Endothelial cell of umbilical vein (primary cell): ENCODE measurements at regions not wholly inside any gene's neighbourhood (a gene's known extent, or its start where the extent isn't known, plus 50 kb on each side); places are given as distances from the start of the nearest gene placed in this dataset.

Experiments
- BruUV-seq: library from RNA; stranded (reverse); fragments of 400-500 nt; replicated peaks from 2 replicates; lab custom pipeline; 2021; lab: Mats Ljungman, UMichigan
- CTCF ChIA-PET: fragments of 300-600, 350-600 bp; sonication (Branson Sonifier 250); formaldehyde crosslinking; loops from one replicate; lab custom pipeline; 2021; ENCODE audit warnings: antibody characterized with exemption, inconsistent platforms; lab: Charles Lee
- POLR2A ChIA-PET: fragments of 300-600, 350-600 bp; sonication (Branson Sonifier 250); formaldehyde crosslinking; loops from one replicate; lab custom pipeline; 2021; ENCODE audit warnings: antibody characterized with exemption, inconsistent platforms; lab: Charles Lee
- DNase-seq: peaks from one replicate; pipeline ENCODE4 v3.0.0-alpha.2; 2011; ENCODE audit warnings: low read depth, low spot score
- FAIRE-seq: peaks from 2 replicates; lab custom pipeline; 2011; peaks lifted over from hg19 to GRCh38; lab: Jason Lieb, UNC
- H2AFZ ChIP-seq: 2 replicates; pipeline ENCODE4 v1.6.0; 2012; ENCODE audit warnings: low read depth, low read length, control low read depth, inconsistent platforms
- H3K27ac ChIP-seq: 2 replicates; pipeline ENCODE4 v1.5.1; 2011; ENCODE audit warnings: low read depth, mild to moderate bottlenecking, control low read depth, low read length, moderate library complexity; ENCODE audit not compliant: insufficient read depth
- H3K27me3 ChIP-seq, 2 experiments: 2 replicates each; pipeline versions ENCODE4 v1.6.0 to v1.6.1; 2011; ENCODE audit warnings: low read length in 2 of 2, mixed read lengths in 1 of 2; ENCODE audit not compliant: control insufficient read depth in 2 of 2, insufficient read depth in 2 of 2
- H3K36me3 ChIP-seq, 2 experiments: 2 replicates in 1 of 2; 3 replicates in 1 of 2; pipeline ENCODE4 v1.5.1; 2011; ENCODE audit warnings: low read length in 2 of 2, mild to moderate bottlenecking in 1 of 2, moderate library complexity in 1 of 2; ENCODE audit not compliant: control insufficient read depth in 2 of 2, insufficient read depth in 2 of 2; ENCODE audit errors: extremely low read depth in 1 of 2
- H3K4me1 ChIP-seq: 3 replicates; pipeline ENCODE4 v1.5.1; 2011; ENCODE audit warnings: mild to moderate bottlenecking, low read length; ENCODE audit not compliant: control insufficient read depth, insufficient read depth; ENCODE audit errors: extremely low read depth
- H3K4me2 ChIP-seq: 2 replicates; pipeline ENCODE4 v1.6.1; 2011; ENCODE audit warnings: low read length, control low read depth, mixed read lengths; ENCODE audit not compliant: insufficient read depth
- H3K4me3 ChIP-seq, 3 experiments: fragments of 200-600 bp in 1 of 3; sonication (generic), shearing (Covaris generic) in 1 of 3; replicated peaks in 1 of 3; 2 replicates each; pipeline ENCODE4 v1.5.1; 2011 to 2016; ENCODE audit warnings: control low read depth in 3 of 3, low read length in 3 of 3, mild to moderate bottlenecking in 2 of 3, inconsistent platforms in 1 of 3, low read depth in 1 of 3, moderate library complexity in 1 of 3; ENCODE audit not compliant: insufficient read depth in 1 of 3
- H3K79me2 ChIP-seq: 2 replicates; pipeline ENCODE4 v1.6.0; 2012; ENCODE audit warnings: low read length, inconsistent platforms; ENCODE audit not compliant: control insufficient read depth, insufficient read depth
- H3K9ac ChIP-seq: replicated peaks from 2 replicates; pipeline ENCODE3; 2011; ENCODE audit warnings: low read length, control low read depth; ENCODE audit not compliant: insufficient read depth; ENCODE audit errors: extremely low read depth
- H3K9me1 ChIP-seq: replicated peaks from 3 replicates; pipeline ENCODE4 v1.6.0; 2011; ENCODE audit warnings: mild to moderate bottlenecking, low read length; ENCODE audit not compliant: control insufficient read depth, insufficient read depth; ENCODE audit errors: extremely low read depth
- H3K9me3 ChIP-seq: replicated peaks from 2 replicates; pipeline ENCODE4 v1.5.1; 2012; ENCODE audit warnings: low read length, inconsistent platforms; ENCODE audit not compliant: control insufficient read depth, insufficient read depth
- H4K20me1 ChIP-seq: replicated peaks from 2 replicates; pipeline ENCODE3; 2011; ENCODE audit warnings: mild to moderate bottlenecking, low read length; ENCODE audit not compliant: control insufficient read depth, insufficient read depth; ENCODE audit errors: extremely low read depth
- CTCF ChIP-seq, 2 donors: IDR thresholded peaks; 1 replicate in 1 of 2; 2 replicates in 1 of 2; pipeline ENCODE4 v1.5.1; 2011; ENCODE audit warnings: low read length in 2 of 2, mild to moderate bottlenecking in 2 of 2, moderate library complexity in 2 of 2, control low read depth in 1 of 2, inconsistent platforms in 1 of 2, low read depth in 1 of 2; ENCODE audit not compliant: insufficient read depth in 1 of 2; ENCODE audit errors: extremely low read depth in 1 of 2
- EZH2 ChIP-seq: IDR thresholded peaks from 2 replicates; pipeline ENCODE4 v1.6.1; 2012; ENCODE audit warnings: borderline replicate concordance, low read depth, mild to moderate bottlenecking, moderate library complexity, low read length, inconsistent platforms; ENCODE audit not compliant: severe bottlenecking
- FOS ChIP-seq: IDR thresholded peaks from 2 replicates; pipeline ENCODE4 v1.6.1; 2011; ENCODE audit warnings: mild to moderate bottlenecking, low read length, moderate library complexity, borderline replicate concordance; ENCODE audit not compliant: insufficient read depth
- GATA2 ChIP-seq: IDR thresholded peaks from 2 replicates; pipeline ENCODE4 v1.7.0; 2011; ENCODE audit warnings: low read depth, mild to moderate bottlenecking, moderate library complexity, mixed read lengths, low read length; ENCODE audit not compliant: insufficient read length, insufficient read depth
- JUN ChIP-seq: IDR thresholded peaks from 2 replicates; pipeline ENCODE4 v1.6.1; 2011; ENCODE audit warnings: borderline replicate concordance, low read depth; ENCODE audit not compliant: insufficient read length, insufficient read depth
- MYC ChIP-seq: IDR thresholded peaks from one replicate; pipeline ENCODE4 v1.6.1; 2011; ENCODE audit warnings: mild to moderate bottlenecking, low read depth, low read length
- POLR2A ChIP-seq: IDR thresholded peaks from 2 replicates; pipeline ENCODE4 v1.6.1; 2012; ENCODE audit warnings: low read depth, mild to moderate bottlenecking, control low read depth, low read length
- POLR2AphosphoS5 ChIP-seq: IDR thresholded peaks from 2 replicates; pipeline ENCODE4 v1.6.1; 2012; ENCODE audit warnings: low read depth, mild to moderate bottlenecking, control low read depth, low read length, moderate library complexity; ENCODE audit not compliant: insufficient read depth
- dilution Hi-C: fragments of 300-500 bp; cut with MboI; formaldehyde crosslinking; loops from one replicate; pipeline ENCODE4 v1.15.0; 2019; ENCODE audit warnings: low sequenced_read_pairs; ENCODE audit not compliant: extremely low pct_ligation_motif_present
- intact Hi-C: fragments of 100-400 bp; cut with micrococcal nuclease; formaldehyde crosslinking; loops from one replicate; pipeline ENCODE4 v1.10.0; 2022
- TF ChIP-seq, protein P1 (sequence below): IDR thresholded peaks from 2 replicates; pipeline ENCODE4 v1.6.1; 2011; ENCODE audit not compliant: insufficient read depth, insufficient read length

DNA sequence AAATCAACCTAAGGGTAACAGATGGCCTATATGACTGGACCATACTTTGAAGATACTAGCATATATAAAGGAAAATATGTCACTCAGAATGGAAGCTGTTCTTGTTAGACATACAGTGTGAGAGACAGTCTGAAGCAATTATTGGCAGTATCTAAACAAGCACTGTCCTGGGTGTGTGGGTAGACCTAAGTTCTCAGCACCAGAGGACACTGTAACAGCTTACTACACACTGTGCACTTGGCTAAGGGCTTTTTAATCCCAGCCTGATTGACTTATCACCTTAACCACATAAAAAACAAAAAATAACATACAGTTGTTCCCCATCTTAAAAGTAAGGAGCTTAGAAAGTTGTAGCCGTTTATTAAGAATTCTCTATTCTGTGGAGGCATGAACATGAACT lies 1066.1 kb upstream of the FANCL start:
- ChIA-PET CTCF (no interaction called here), POLR2A (no interaction called here)
- no peak overlapping the region for H3K4me2 ChIP-seq
- no peak overlapping the region for H3K4me3 ChIP-seq
- no peak overlapping the region for H2AFZ ChIP-seq
- no peak overlapping the region for H3K9ac ChIP-seq
- DNase-seq (no peak), FAIRE-seq (no peak)
- no peaks in the 10 kb centered on the region for H3K9me3 ChIP-seq
- no peaks in the 10 kb centered on the region for H3K9me1 ChIP-seq
- no peak overlapping the region for H3K27ac ChIP-seq
- no peaks in the 10 kb centered on the region for H3K4me1 ChIP-seq
- dilution Hi-C loops (no loop called here), intact Hi-C loops (no loop called here)
- H3K27me3 ChIP-seq: no peaks in the 10 kb centered on the region
- H3K79me2 ChIP-seq: no peaks in the 10 kb centered on the region
- no peaks in the 10 kb centered on the region for H3K36me3 ChIP-seq
- TF ChIP-seq JUN (no peak), GATA2 (no peak), POLR2A (no peak), MYC (no peak), FOS (no peak), CTCF (IDR thresholded peaks at IDR 0.05; ENCODE audit: extremely low read depth in 1 of 2, insufficient read depth in 1 of 2, low read depth in 1 of 2, low read length in 2 of 2) (no peak), EZH2 (no peak), POLR2AphosphoS5 (no peak)
- TF ChIP-seq, protein P1, sequence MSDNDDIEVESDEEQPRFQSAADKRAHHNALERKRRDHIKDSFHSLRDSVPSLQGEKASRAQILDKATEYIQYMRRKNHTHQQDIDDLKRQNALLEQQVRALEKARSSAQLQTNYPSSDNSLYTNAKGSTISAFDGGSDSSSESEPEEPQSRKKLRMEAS: no peak
- H4K20me1 ChIP-seq: no peaks in the 10 kb centered on the region
- no TSS peak for BruUV-seq
